ENCODE measurements at regions not wholly inside any gene's neighbourhood (a gene's known extent, or its start where the extent isn't known, plus 50 kb on each side); places are given as distances from the start of the nearest gene placed in this dataset.
"Not testable (repeated sequence)": the region's sequence is repeated elsewhere in the genome, so short reads cannot be mapped to it uniquely, and the experiment has no call there.

GRCh38 chr1:189681252-189681919 lies 796.3 kb downstream of the BRINP3 start:
- H3K4me1 ChIP-seq (ENCODE audit: insufficient read depth, low read length), result peaks cover 3% of the 10 kb centered on the region; the same call in 1 of the 2 replicates
- H3K36me3 ChIP-seq (ENCODE audit: insufficient read depth, low read length), result no peaks in the 10 kb centered on the region
- WGBS, result 83% methylated on average over 2 of the region's 3 CpGs
- no peaks in the 10 kb centered on the region for H3K9me3 ChIP-seq (ENCODE audit: insufficient read depth, low read depth, low read length)
- no peak overlapping the region for H3K27ac ChIP-seq (ENCODE audit: low read depth, low read length)
- no peaks in the 10 kb centered on the region for H3K27me3 ChIP-seq (ENCODE audit: insufficient read depth, low read length)
- H3K9ac ChIP-seq (ENCODE audit: low read depth, low read length), result no peak overlapping the region
- no peak overlapping the region for H3K4me3 ChIP-seq (ENCODE audit: low read length)

DNA sequence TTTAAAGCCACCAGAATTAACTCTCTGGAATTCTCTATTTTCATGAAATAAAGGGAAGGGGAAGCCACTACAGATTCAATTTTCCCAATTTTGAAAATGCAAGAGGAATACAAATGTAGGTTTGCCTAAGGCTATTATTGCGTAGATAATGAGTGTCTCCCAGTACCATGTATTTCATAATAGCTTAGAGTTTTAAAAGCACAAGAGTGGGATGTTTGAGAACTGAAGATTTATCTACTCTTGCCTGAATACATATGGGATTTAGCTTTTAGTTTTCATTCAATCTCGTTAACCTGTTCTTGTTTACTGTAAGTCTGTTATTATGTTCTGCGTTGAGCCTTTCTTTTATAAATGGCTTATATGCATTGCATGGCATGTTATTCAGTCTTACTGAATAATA lies 795.1 kb downstream of the BRINP3 start:
- Histone ChIP-seq H3K4me1 (ENCODE audit: insufficient read depth, low read length) (peaks cover 3% of the 10 kb centered on the region; the same call in 1 of the 2 replicates), H3K9me3 (ENCODE audit: insufficient read depth, low read depth, low read length) (no peaks in the 10 kb centered on the region), H3K27ac (ENCODE audit: low read depth, low read length) (no peak overlapping the region), H3K27me3 (ENCODE audit: insufficient read depth, low read length) (no peaks in the 10 kb centered on the region), H3K4me3 (ENCODE audit: low read length) (no peak overlapping the region), H3K36me3 (ENCODE audit: insufficient read depth, low read length) (no peaks in the 10 kb centered on the region), H3K9ac (ENCODE audit: low read depth, low read length) (no peak overlapping the region)
- WGBS, result 89% methylated on average over 3 of the region's 3 CpGs

GRCh38 chr1:189686288-189686687 lies 791.4 kb downstream of the BRINP3 start:
- Histone ChIP-seq H3K36me3 (ENCODE audit: insufficient read depth, low read length) (no peaks in the 10 kb centered on the region), H3K27me3 (ENCODE audit: insufficient read depth, low read length) (no peaks in the 10 kb centered on the region), H3K4me1 (ENCODE audit: insufficient read depth, low read length) (peaks cover 3% of the 10 kb centered on the region; the same call in 1 of the 2 replicates), H3K9me3 (ENCODE audit: insufficient read depth, low read depth, low read length) (no peaks in the 10 kb centered on the region), H3K27ac (ENCODE audit: low read depth, low read length) (no peak overlapping the region), H3K9ac (ENCODE audit: low read depth, low read length) (no peak overlapping the region), H3K4me3 (ENCODE audit: low read length) (no peak overlapping the region)
- no CpG with 5 or more reads among the region's 1 CpG for WGBS

DNA sequence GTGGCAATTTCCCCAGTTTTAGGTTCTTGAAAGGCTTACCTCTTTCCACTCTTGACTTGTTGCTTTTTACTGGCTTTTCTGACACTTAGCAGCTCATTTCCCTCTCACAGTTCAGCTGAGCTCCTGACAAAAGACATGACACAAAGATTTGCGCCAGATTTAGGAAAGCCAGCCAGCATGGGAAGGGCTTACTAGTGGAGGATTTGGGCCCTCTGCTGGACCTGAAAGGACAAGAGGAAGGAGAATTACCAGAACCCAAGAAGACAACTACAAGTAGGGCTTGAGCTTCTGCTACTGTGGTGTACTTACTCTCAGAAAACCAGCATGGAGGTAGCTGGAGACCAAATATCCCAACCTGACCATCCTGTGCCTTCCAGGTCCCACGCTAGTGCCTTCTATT lies 784.5 kb downstream of the BRINP3 start:
- H3K27ac ChIP-seq (ENCODE audit: low read depth, low read length), result no peak overlapping the region
- H3K27me3 ChIP-seq (ENCODE audit: insufficient read depth, low read length), result no peaks in the 10 kb centered on the region
- H3K4me1 ChIP-seq (ENCODE audit: insufficient read depth, low read length), result no peaks in the 10 kb centered on the region
- no peaks in the 10 kb centered on the region for H3K9me3 ChIP-seq (ENCODE audit: insufficient read depth, low read depth, low read length)
- no peak overlapping the region for H3K9ac ChIP-seq (ENCODE audit: low read depth, low read length)
- 88% methylated on average over 2 of the region's 2 CpGs for WGBS
- no peaks in the 10 kb centered on the region for H3K36me3 ChIP-seq (ENCODE audit: insufficient read depth, low read length)
- H3K4me3 ChIP-seq (ENCODE audit: low read length), result no peak overlapping the region

- Histone ChIP-seq H3K9me3 (ENCODE audit: insufficient read depth, low read depth, low read length) (no peaks in the 10 kb centered on the region), H3K27ac (ENCODE audit: low read depth, low read length) (no peak overlapping the region), H3K36me3 (ENCODE audit: insufficient read depth, low read length) (no peaks in the 10 kb centered on the region), H3K4me3 (ENCODE audit: low read length) (no peak overlapping the region), H3K9ac (ENCODE audit: low read depth, low read length) (no peak overlapping the region), H3K4me1 (ENCODE audit: insufficient read depth, low read length) (no peaks in the 10 kb centered on the region), H3K27me3 (ENCODE audit: insufficient read depth, low read length) (no peaks in the 10 kb centered on the region)
- WGBS, result 97% methylated on average over 18 of the region's 19 CpGs
Observed at GRCh38 chr1:189696297-189696696, 781.4 kb downstream of the BRINP3 start.

GRCh38 chr1:189697113-189697512 lies 780.6 kb downstream of the BRINP3 start:
- no peak overlapping the region for H3K4me3 ChIP-seq (ENCODE audit: low read length)
- no peak overlapping the region for H3K9ac ChIP-seq (ENCODE audit: low read depth, low read length)
- H3K27me3 ChIP-seq (ENCODE audit: insufficient read depth, low read length), result no peaks in the 10 kb centered on the region
- H3K9me3 ChIP-seq (ENCODE audit: insufficient read depth, low read depth, low read length), result no peaks in the 10 kb centered on the region
- no peaks in the 10 kb centered on the region for H3K36me3 ChIP-seq (ENCODE audit: insufficient read depth, low read length)
- 96% methylated on average over 18 of the region's 22 CpGs for WGBS
- H3K4me1 ChIP-seq (ENCODE audit: insufficient read depth, low read length), result no peaks in the 10 kb centered on the region
- H3K27ac ChIP-seq (ENCODE audit: low read depth, low read length), result no peak overlapping the region

DNA sequence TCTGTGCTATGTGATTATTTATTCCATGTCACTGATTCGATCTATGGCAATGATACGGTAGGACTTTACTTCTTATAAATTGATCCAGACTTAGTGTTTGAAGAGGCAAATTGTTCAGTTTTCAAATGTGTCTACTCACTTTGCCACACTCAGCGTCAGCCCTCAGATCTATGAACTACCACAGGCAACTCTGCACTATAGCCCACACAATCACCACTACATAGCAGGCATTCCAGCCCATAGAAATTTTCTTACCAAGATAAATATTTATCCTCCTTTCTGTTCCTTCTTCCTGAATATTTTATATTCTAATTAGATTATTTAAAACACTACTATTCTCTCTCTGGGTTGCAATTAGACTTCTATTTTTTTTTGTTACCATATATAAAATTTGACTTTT lies 776.1 kb downstream of the BRINP3 start:
- no peak overlapping the region for H3K4me3 ChIP-seq (ENCODE audit: low read length)
- WGBS, result over 99% methylated on average over 3 of the region's 3 CpGs
- no peak overlapping the region for H3K27ac ChIP-seq (ENCODE audit: low read depth, low read length)
- no peaks in the 10 kb centered on the region for H3K9me3 ChIP-seq (ENCODE audit: insufficient read depth, low read depth, low read length)
- no peaks in the 10 kb centered on the region for H3K4me1 ChIP-seq (ENCODE audit: insufficient read depth, low read length)
- H3K9ac ChIP-seq (ENCODE audit: low read depth, low read length), result no peak overlapping the region
- H3K27me3 ChIP-seq (ENCODE audit: insufficient read depth, low read length), result no peaks in the 10 kb centered on the region
- no peaks in the 10 kb centered on the region for H3K36me3 ChIP-seq (ENCODE audit: insufficient read depth, low read length)

GRCh38 chr1:189706594-189706993 lies 771.1 kb downstream of the BRINP3 start:
- no peak overlapping the region for H3K9ac ChIP-seq (ENCODE audit: low read depth, low read length)
- no peak overlapping the region for H3K27ac ChIP-seq (ENCODE audit: low read depth, low read length)
- H3K4me1 ChIP-seq (ENCODE audit: insufficient read depth, low read length), result no peaks in the 10 kb centered on the region
- no peaks in the 10 kb centered on the region for H3K9me3 ChIP-seq (ENCODE audit: insufficient read depth, low read depth, low read length)
- H3K36me3 ChIP-seq (ENCODE audit: insufficient read depth, low read length), result no peaks in the 10 kb centered on the region
- no peaks in the 10 kb centered on the region for H3K27me3 ChIP-seq (ENCODE audit: insufficient read depth, low read length)
- H3K4me3 ChIP-seq (ENCODE audit: low read length), result no peak overlapping the region
- no CpG with 5 or more reads among the region's 1 CpG for WGBS

DNA sequence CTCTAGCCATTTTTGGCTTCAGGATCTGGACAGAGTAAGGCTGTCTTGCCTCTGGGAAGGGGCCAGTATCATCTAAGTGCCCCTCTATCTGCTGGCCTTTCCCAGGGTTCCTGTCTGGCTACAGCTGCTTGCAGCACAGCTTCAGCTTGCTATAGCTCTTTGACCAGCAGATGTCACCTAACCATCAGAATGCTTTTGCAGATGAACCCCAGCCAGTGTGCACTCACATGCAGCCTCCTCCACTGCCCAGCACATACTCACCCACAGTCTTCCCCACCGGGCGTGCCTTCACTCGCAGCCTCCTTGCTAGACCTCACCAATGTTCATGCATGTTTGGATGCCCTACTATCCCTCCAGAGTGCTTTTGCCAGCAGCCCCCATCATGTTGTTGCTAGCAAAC lies 769.0 kb downstream of the BRINP3 start:
- H3K9me3 ChIP-seq (ENCODE audit: insufficient read depth, low read depth, low read length), result no peaks in the 10 kb centered on the region
- no peak overlapping the region for H3K4me3 ChIP-seq (ENCODE audit: low read length)
- 86% methylated on average over 3 of the region's 3 CpGs for WGBS

DNA sequence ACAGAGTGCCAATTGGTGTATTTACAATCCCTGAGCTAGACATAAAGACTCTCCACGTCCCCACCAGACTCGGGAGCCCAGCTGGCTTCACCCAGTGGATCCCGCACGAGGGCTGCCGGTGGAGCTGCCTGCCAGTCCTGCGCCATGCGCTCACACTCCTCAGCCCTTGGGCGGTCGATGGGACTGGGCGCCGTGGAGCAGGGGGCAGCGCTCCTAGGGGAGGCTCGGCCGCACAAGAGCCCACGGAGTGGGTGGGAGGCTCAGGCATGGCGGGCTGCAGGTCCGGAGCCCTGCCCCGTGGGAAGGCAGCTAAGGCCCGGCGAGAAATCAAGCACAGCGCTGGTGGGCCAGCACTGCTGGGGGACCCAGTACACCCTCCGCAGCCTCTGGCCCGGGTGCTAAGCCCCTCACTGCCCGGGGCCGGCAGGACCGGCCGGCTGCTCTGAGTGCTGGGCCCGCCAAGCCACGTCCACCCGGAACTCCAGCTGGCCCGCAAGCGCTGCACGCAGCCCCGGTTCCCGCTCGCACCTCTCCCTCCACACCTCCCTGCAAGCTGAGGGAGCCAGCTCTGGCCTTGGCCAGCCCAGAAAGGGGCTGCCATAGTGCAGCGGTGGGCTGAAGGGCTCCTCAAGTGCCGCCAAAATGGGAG lies 759.4 kb downstream of the BRINP3 start:
- not testable (repeated sequence) for H3K36me3 ChIP-seq (ENCODE audit: insufficient read depth, low read length); H3K27ac ChIP-seq (ENCODE audit: low read depth, low read length); H3K9me3 ChIP-seq (ENCODE audit: insufficient read depth, low read depth, low read length); H3K4me3 ChIP-seq (ENCODE audit: low read length); H3K4me1 ChIP-seq (ENCODE audit: insufficient read depth, low read length); H3K27me3 ChIP-seq (ENCODE audit: insufficient read depth, low read length); H3K9ac ChIP-seq (ENCODE audit: low read depth, low read length)
- WGBS, result 98% methylated on average over 38 of the region's 38 CpGs

More for the DNA sequence above, 769.0 kb downstream of the BRINP3 start:
- Histone ChIP-seq H3K36me3 (ENCODE audit: insufficient read depth, low read length) (no peaks in the 10 kb centered on the region), H3K27ac (ENCODE audit: low read depth, low read length) (no peak overlapping the region), H3K27me3 (ENCODE audit: insufficient read depth, low read length) (no peaks in the 10 kb centered on the region), H3K4me1 (ENCODE audit: insufficient read depth, low read length) (no peaks in the 10 kb centered on the region), H3K9ac (ENCODE audit: low read depth, low read length) (no peak overlapping the region)

GRCh38 chr1:189726806-189727205 lies 750.9 kb downstream of the BRINP3 start:
- no peak overlapping the region for H3K4me3 ChIP-seq (ENCODE audit: low read length)
- no peaks in the 10 kb centered on the region for H3K36me3 ChIP-seq (ENCODE audit: insufficient read depth, low read length)
- H3K27ac ChIP-seq (ENCODE audit: low read depth, low read length), result no peak overlapping the region
- WGBS, result over 99% methylated on average over 4 of the region's 4 CpGs
- H3K4me1 ChIP-seq (ENCODE audit: insufficient read depth, low read length), result no peaks in the 10 kb centered on the region
- no peak overlapping the region for H3K9ac ChIP-seq (ENCODE audit: low read depth, low read length)
- no peaks in the 10 kb centered on the region for H3K9me3 ChIP-seq (ENCODE audit: insufficient read depth, low read depth, low read length)
- no peaks in the 10 kb centered on the region for H3K27me3 ChIP-seq (ENCODE audit: insufficient read depth, low read length)

All from HUES64 (cell line).